Neural cell (in vitro differentiated cells): ENCODE measurements at regions not wholly inside any gene's neighbourhood (a gene's known extent, or its start where the extent isn't known, plus 50 kb on each side); places are given as distances from the start of the nearest gene placed in this dataset.

ENCODE experiments used
- H2AFZ ChIP-seq: fragments of 200-600, 300-800 bp; sonication (generic), shearing (Covaris generic); 2 replicates; pipeline ENCODE4 v1.6.0; 2014; ENCODE audit warnings: low read depth, mild to moderate bottlenecking, antibody characterized with exemption, low read length, moderate library complexity
- H3F3A ChIP-seq: fragments of 200-600 bp; shearing (Covaris generic); 2 replicates; pipeline ENCODE4 v1.6.1; 2016; ENCODE audit warnings: mild to moderate bottlenecking, moderate library complexity, mixed read lengths, antibody characterized with exemption, low read length; ENCODE audit not compliant: insufficient read depth, poor library complexity, severe bottlenecking
- H3K27ac ChIP-seq: fragments of 200-600, 300-800 bp; sonication (generic), shearing (Covaris generic); 2 replicates; pipeline ENCODE4 v1.5.1; 2014; ENCODE audit warnings: mild to moderate bottlenecking, low read length, moderate library complexity
- H3K27me3 ChIP-seq: fragments of 300-800, 200-600 bp; sonication (generic), shearing (Covaris generic); 2 replicates; pipeline ENCODE4 v1.6.0; 2014; ENCODE audit warnings: mild to moderate bottlenecking, low read depth, low read length, moderate library complexity; ENCODE audit not compliant: insufficient read depth
- H3K36me3 ChIP-seq: fragments of 300-800, 200-600 bp; sonication (generic), shearing (Covaris generic); 2 replicates; pipeline ENCODE4 v1.5.1; 2014; ENCODE audit warnings: mild to moderate bottlenecking, antibody characterized with exemption, low read length, moderate library complexity; ENCODE audit not compliant: insufficient read depth
- H3K4me2 ChIP-seq: fragments of 300-800, 200-600 bp; sonication (generic), shearing (Covaris generic); 2 replicates; pipeline ENCODE4 v1.6.0; 2014; ENCODE audit warnings: mild to moderate bottlenecking, low read length
- H3K4me3 ChIP-seq: fragments of 300-800, 200-600 bp; sonication (generic), shearing (Covaris generic); 2 replicates; pipeline ENCODE4 v1.5.1; 2014; ENCODE audit warnings: mild to moderate bottlenecking, low read length, moderate library complexity
- H3K79me2 ChIP-seq: fragments of 200-600 bp; shearing (Covaris generic); replicated peaks from 2 replicates; pipeline ENCODE4 v1.6.0; 2014; ENCODE audit warnings: mild to moderate bottlenecking, low read length, moderate library complexity; ENCODE audit not compliant: insufficient read depth
- H3K9ac ChIP-seq: fragments of 300-800, 200-600 bp; sonication (generic), shearing (Covaris generic); 2 replicates; pipeline ENCODE4 v1.6.1; 2016; ENCODE audit warnings: mild to moderate bottlenecking, low read length, mixed read lengths
- H3K9me2 ChIP-seq: fragments of 200-600 bp; shearing (Covaris generic); 2 replicates; pipeline ENCODE4 v1.6.1; 2016; ENCODE audit warnings: mild to moderate bottlenecking, low read length, mixed read lengths; ENCODE audit not compliant: insufficient read depth
- H3K9me3 ChIP-seq: fragments of 200-600, 300-800 bp; sonication (generic), shearing (Covaris generic); 2 replicates; pipeline ENCODE4 v1.6.1; 2016; ENCODE audit warnings: mild to moderate bottlenecking, mixed run types, low read length, moderate library complexity, mixed read lengths
- H4K20me1 ChIP-seq: fragments of 200-600 bp; shearing (Covaris generic); 2 replicates; pipeline ENCODE4 v1.6.1; 2016; ENCODE audit warnings: mild to moderate bottlenecking, mixed run types; ENCODE audit not compliant: insufficient read depth
- EP300 ChIP-seq: fragments of 450-650 bp; conservative IDR thresholded peaks from 2 replicates; pipeline ENCODE4 v1.6.1; 2014; ENCODE audit warnings: antibody characterized with exemption, mild to moderate bottlenecking, moderate library complexity; ENCODE audit not compliant: poor library complexity, severe bottlenecking
- EZH2 ChIP-seq: fragments of 200-600, 300-800 bp; shearing (Covaris generic), sonication (generic); IDR thresholded peaks from 2 replicates; pipeline ENCODE4 v1.6.1; 2014; ENCODE audit warnings: antibody characterized with exemption, low read length, borderline replicate concordance, mild to moderate bottlenecking; ENCODE audit not compliant: insufficient read depth, poor library complexity, severe bottlenecking
- MXI1 ChIP-seq: fragments of 450-650 bp; conservative IDR thresholded peaks from 2 replicates; pipeline ENCODE4 v1.6.1; 2014; ENCODE audit warnings: antibody characterized with exemption, mild to moderate bottlenecking; ENCODE audit not compliant: poor library complexity, severe bottlenecking
- POLR2AphosphoS5 ChIP-seq: IDR thresholded peaks from 2 replicates; pipeline ENCODE4 v1.6.1; 2012
- RAD21 ChIP-seq: fragments of 450-650 bp; conservative IDR thresholded peaks from 2 replicates; pipeline ENCODE4 v1.6.1; 2014; ENCODE audit warnings: antibody characterized with exemption, mild to moderate bottlenecking, moderate library complexity
- SMC3 ChIP-seq: fragments of 450-650 bp; conservative IDR thresholded peaks from 2 replicates; pipeline ENCODE4 v1.6.1; 2014; ENCODE audit warnings: antibody characterized with exemption, mild to moderate bottlenecking, moderate library complexity; ENCODE audit not compliant: poor library complexity
- TAF1 ChIP-seq: IDR thresholded peaks from 2 replicates; pipeline ENCODE4 v1.6.1; 2012; ENCODE audit warnings: low read depth
- TF ChIP-seq, protein P1 (sequence below): fragments of 450-650 bp; IDR thresholded peaks from 2 replicates; pipeline ENCODE4 v1.5.1; 2014; ENCODE audit warnings: antibody characterized with exemption, mild to moderate bottlenecking, moderate library complexity; ENCODE audit not compliant: poor library complexity, severe bottlenecking
- TF ChIP-seq, protein P2 (sequence below): IDR thresholded peaks from 2 replicates; pipeline ENCODE4 v1.6.1; 2012; ENCODE audit warnings: borderline replicate concordance

DNA sequence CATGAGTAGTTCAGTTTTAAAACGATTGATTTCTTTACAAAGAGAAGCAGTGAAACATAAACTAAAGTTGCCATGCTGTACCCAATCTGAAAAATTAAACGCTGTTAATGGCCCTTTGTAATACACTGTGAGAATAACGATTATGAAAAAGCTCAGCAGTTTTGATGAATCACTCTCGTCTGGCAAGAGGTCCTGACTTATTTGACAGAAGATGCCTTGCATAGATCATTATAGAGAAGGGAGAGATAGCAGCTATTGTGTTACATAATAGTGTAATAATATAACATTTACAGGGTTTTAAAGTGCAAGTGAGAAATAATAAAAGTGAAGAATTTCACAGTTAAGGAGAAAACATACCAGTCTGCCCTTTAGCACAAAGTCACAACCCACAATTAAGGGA lies 361.5 kb upstream of the CDH10 start:
- TF ChIP-seq SMC3, result no peak
- no peak for TF ChIP-seq MXI1
- TF ChIP-seq, protein P1, sequence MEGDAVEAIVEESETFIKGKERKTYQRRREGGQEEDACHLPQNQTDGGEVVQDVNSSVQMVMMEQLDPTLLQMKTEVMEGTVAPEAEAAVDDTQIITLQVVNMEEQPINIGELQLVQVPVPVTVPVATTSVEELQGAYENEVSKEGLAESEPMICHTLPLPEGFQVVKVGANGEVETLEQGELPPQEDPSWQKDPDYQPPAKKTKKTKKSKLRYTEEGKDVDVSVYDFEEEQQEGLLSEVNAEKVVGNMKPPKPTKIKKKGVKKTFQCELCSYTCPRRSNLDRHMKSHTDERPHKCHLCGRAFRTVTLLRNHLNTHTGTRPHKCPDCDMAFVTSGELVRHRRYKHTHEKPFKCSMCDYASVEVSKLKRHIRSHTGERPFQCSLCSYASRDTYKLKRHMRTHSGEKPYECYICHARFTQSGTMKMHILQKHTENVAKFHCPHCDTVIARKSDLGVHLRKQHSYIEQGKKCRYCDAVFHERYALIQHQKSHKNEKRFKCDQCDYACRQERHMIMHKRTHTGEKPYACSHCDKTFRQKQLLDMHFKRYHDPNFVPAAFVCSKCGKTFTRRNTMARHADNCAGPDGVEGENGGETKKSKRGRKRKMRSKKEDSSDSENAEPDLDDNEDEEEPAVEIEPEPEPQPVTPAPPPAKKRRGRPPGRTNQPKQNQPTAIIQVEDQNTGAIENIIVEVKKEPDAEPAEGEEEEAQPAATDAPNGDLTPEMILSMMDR, result no peak
- no peak for TF ChIP-seq EZH2
- no peak for TF ChIP-seq EP300
- TF ChIP-seq, protein P2, sequence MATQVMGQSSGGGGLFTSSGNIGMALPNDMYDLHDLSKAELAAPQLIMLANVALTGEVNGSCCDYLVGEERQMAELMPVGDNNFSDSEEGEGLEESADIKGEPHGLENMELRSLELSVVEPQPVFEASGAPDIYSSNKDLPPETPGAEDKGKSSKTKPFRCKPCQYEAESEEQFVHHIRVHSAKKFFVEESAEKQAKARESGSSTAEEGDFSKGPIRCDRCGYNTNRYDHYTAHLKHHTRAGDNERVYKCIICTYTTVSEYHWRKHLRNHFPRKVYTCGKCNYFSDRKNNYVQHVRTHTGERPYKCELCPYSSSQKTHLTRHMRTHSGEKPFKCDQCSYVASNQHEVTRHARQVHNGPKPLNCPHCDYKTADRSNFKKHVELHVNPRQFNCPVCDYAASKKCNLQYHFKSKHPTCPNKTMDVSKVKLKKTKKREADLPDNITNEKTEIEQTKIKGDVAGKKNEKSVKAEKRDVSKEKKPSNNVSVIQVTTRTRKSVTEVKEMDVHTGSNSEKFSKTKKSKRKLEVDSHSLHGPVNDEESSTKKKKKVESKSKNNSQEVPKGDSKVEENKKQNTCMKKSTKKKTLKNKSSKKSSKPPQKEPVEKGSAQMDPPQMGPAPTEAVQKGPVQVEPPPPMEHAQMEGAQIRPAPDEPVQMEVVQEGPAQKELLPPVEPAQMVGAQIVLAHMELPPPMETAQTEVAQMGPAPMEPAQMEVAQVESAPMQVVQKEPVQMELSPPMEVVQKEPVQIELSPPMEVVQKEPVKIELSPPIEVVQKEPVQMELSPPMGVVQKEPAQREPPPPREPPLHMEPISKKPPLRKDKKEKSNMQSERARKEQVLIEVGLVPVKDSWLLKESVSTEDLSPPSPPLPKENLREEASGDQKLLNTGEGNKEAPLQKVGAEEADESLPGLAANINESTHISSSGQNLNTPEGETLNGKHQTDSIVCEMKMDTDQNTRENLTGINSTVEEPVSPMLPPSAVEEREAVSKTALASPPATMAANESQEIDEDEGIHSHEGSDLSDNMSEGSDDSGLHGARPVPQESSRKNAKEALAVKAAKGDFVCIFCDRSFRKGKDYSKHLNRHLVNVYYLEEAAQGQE, result no peak
- no peak for TF ChIP-seq POLR2AphosphoS5
- TF ChIP-seq TAF1, result no peak
- no peak for TF ChIP-seq RAD21
- Histone ChIP-seq H3K4me2 (no peak overlapping the region), H3F3A (no peaks in the 10 kb centered on the region), H3K9ac (no peak overlapping the region), H3K27me3 (no peaks in the 10 kb centered on the region), H3K9me2 (no peaks in the 10 kb centered on the region), H3K4me3 (no peak overlapping the region), H3K36me3 (no peaks in the 10 kb centered on the region), H3K79me2 (no peaks in the 10 kb centered on the region), H3K27ac (no peak overlapping the region), H2AFZ (no peak overlapping the region), H3K9me3 (no peaks in the 10 kb centered on the region), H4K20me1 (no peaks in the 10 kb centered on the region)

DNA sequence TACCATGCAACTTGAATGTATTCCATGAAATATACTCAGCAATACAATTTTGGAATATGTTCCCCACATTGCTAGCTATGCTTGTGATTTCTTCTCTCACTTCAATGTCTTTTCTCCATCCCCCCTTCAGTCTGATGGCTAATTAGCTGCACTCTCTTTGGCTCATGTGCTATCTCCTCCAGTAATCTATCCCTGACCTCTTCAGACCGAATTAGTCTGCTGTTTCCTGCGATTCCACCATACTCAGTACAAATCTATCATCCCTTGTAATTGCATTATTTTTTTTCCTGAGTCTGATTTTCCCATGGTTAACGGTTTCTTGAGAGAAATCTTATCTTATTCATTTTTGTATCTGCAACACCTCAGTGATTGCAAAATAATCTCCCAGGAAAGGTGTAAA lies 360.7 kb upstream of the CDH10 start:
- H2AFZ ChIP-seq, result no peak overlapping the region
- no peak for TF ChIP-seq EP300
- TF ChIP-seq EZH2, result no peak
- TF ChIP-seq, protein P2, result no peak
- TF ChIP-seq RAD21, result no peak
- TF ChIP-seq, protein P1, result no peak
- TF ChIP-seq SMC3, result no peak
- no peak for TF ChIP-seq MXI1
- TF ChIP-seq TAF1, result no peak
- H3K4me3 ChIP-seq, result no peak overlapping the region
- no peaks in the 10 kb centered on the region for H4K20me1 ChIP-seq
- H3K4me2 ChIP-seq, result no peak overlapping the region
- H3K9me3 ChIP-seq, result no peaks in the 10 kb centered on the region
- no peaks in the 10 kb centered on the region for H3K9me2 ChIP-seq
- H3K36me3 ChIP-seq, result no peaks in the 10 kb centered on the region
- H3F3A ChIP-seq, result no peaks in the 10 kb centered on the region
- no peak overlapping the region for H3K9ac ChIP-seq
- H3K27me3 ChIP-seq, result no peaks in the 10 kb centered on the region
- no peak overlapping the region for H3K27ac ChIP-seq
- H3K79me2 ChIP-seq, result no peaks in the 10 kb centered on the region
